ENCODE measurements at regions not wholly inside any gene's neighbourhood (a gene's known extent, or its start where the extent isn't known, plus 50 kb on each side); places are given as distances from the start of the nearest gene placed in this dataset.

- no peak for TF ChIP-seq POLR2A (IDR thresholded peaks at IDR 0.05; ENCODE audit: low read length)
- no peak for TF ChIP-seq GATA1 (IDR thresholded peaks at IDR 0.05; ENCODE audit: low read depth, low read length)
Measured at GRCh38 chr5:5665225-5666075, 243.0 kb downstream of the ICE1 start.

Measured in erythroblast (primary cell).